ENCODE measurements at regions not wholly inside any gene's neighbourhood (a gene's known extent, or its start where the extent isn't known, plus 50 kb on each side); places are given as distances from the start of the nearest gene placed in this dataset.

DNA sequence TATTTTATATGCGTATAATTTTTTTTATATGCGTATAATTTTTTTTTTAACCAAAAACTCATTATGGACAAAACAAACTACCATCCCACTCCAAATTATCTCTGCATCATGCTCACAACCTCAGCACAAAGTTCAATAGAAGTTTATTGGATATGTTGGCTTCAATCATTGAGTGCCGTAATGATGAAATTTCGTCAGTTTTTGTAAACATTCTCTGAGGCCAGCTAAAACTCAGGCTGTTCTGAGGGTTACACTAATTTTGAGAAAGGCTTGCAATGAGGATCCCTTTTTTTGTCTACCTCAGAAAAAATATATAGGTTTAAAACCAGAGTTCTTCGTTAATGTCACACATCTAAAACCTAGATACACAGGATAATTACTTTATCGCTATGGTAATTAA lies 1253.2 kb downstream of the EFNA5 start:
- TF ChIP-seq ZNF70 (CRISPR knock-in tag; IDR thresholded peaks at IDR 0.05), result no peak
- no peak for TF ChIP-seq ESRRG (CRISPR knock-in tag; IDR thresholded peaks at IDR 0.05)
- TF ChIP-seq, protein P1, sequence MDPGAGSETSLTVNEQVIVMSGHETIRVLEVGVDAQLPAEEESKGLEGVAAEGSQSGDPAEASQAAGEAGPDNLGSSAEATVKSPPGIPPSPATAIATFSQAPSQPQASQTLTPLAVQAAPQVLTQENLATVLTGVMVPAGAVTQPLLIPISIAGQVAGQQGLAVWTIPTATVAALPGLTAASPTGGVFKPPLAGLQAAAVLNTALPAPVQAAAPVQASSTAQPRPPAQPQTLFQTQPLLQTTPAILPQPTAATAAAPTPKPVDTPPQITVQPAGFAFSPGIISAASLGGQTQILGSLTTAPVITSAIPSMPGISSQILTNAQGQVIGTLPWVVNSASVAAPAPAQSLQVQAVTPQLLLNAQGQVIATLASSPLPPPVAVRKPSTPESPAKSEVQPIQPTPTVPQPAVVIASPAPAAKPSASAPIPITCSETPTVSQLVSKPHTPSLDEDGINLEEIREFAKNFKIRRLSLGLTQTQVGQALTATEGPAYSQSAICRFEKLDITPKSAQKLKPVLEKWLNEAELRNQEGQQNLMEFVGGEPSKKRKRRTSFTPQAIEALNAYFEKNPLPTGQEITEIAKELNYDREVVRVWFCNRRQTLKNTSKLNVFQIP (CRISPR knock-in tag; IDR thresholded peaks at IDR 0.05; ENCODE audit: borderline replicate concordance, low read depth), result no peak
- TF ChIP-seq OSR1 (CRISPR knock-in tag; IDR thresholded peaks at IDR 0.05), result no peak
- TF ChIP-seq GLIS3 (CRISPR knock-in tag; IDR thresholded peaks at IDR 0.05), result no peak
- no peak for TF ChIP-seq CSRNP3 (CRISPR knock-in tag; IDR thresholded peaks at IDR 0.05)
- no peak for TF ChIP-seq TOX (CRISPR knock-in tag; IDR thresholded peaks at IDR 0.05; ENCODE audit: borderline replicate concordance)
- TF ChIP-seq TCF4 (CRISPR knock-in tag; IDR thresholded peaks at IDR 0.05; ENCODE audit: borderline replicate concordance), result no peak
- no peak for TF ChIP-seq ZNF565 (CRISPR knock-in tag; conservative IDR thresholded peaks at IDR 0.05; ENCODE audit: low read depth)
- no peak for TF ChIP-seq PPARA (CRISPR knock-in tag; IDR thresholded peaks at IDR 0.05; ENCODE audit: borderline replicate concordance)
- TF ChIP-seq SNAI2 (CRISPR knock-in tag; IDR thresholded peaks at IDR 0.05), result no peak
- no peak for TF ChIP-seq ZFP3 (CRISPR knock-in tag; IDR thresholded peaks at IDR 0.05)
- TF ChIP-seq, protein P2, sequence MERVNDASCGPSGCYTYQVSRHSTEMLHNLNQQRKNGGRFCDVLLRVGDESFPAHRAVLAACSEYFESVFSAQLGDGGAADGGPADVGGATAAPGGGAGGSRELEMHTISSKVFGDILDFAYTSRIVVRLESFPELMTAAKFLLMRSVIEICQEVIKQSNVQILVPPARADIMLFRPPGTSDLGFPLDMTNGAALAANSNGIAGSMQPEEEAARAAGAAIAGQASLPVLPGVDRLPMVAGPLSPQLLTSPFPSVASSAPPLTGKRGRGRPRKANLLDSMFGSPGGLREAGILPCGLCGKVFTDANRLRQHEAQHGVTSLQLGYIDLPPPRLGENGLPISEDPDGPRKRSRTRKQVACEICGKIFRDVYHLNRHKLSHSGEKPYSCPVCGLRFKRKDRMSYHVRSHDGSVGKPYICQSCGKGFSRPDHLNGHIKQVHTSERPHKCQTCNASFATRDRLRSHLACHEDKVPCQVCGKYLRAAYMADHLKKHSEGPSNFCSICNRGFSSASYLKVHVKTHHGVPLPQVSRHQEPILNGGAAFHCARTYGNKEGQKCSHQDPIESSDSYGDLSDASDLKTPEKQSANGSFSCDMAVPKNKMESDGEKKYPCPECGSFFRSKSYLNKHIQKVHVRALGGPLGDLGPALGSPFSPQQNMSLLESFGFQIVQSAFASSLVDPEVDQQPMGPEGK (CRISPR knock-in tag; IDR thresholded peaks at IDR 0.05; ENCODE audit: borderline replicate concordance), result no peak
- TF ChIP-seq ZNF8 (CRISPR knock-in tag; IDR thresholded peaks at IDR 0.05), result no peak
- no peak for ATAC-seq

GRCh38 chr5:106417163-106417562 lies 1253.6 kb downstream of the EFNA5 start:
- ATAC-seq, result no peak
- TF ChIP-seq ZFP3 (CRISPR knock-in tag; IDR thresholded peaks at IDR 0.05), result no peak
- TF ChIP-seq CSDC2 (CRISPR knock-in tag; IDR thresholded peaks at IDR 0.05), result no peak
- TF ChIP-seq, protein P1 (CRISPR knock-in tag; IDR thresholded peaks at IDR 0.05; ENCODE audit: borderline replicate concordance, low read depth), result no peak
- TF ChIP-seq, protein P2 (CRISPR knock-in tag; IDR thresholded peaks at IDR 0.05; ENCODE audit: borderline replicate concordance), result no peak
- TF ChIP-seq ESRRG (CRISPR knock-in tag; IDR thresholded peaks at IDR 0.05), result no peak
- TF ChIP-seq BACH2 (CRISPR knock-in tag; IDR thresholded peaks at IDR 0.05; ENCODE audit: borderline replicate concordance), result no peak
- no peak for TF ChIP-seq GLIS3 (CRISPR knock-in tag; IDR thresholded peaks at IDR 0.05)
- TF ChIP-seq SNAI2 (CRISPR knock-in tag; IDR thresholded peaks at IDR 0.05), result no peak
- no peak for TF ChIP-seq ZNF70 (CRISPR knock-in tag; IDR thresholded peaks at IDR 0.05)
- TF ChIP-seq ZNF565 (CRISPR knock-in tag; conservative IDR thresholded peaks at IDR 0.05; ENCODE audit: low read depth), result no peak
- TF ChIP-seq, protein P3, sequence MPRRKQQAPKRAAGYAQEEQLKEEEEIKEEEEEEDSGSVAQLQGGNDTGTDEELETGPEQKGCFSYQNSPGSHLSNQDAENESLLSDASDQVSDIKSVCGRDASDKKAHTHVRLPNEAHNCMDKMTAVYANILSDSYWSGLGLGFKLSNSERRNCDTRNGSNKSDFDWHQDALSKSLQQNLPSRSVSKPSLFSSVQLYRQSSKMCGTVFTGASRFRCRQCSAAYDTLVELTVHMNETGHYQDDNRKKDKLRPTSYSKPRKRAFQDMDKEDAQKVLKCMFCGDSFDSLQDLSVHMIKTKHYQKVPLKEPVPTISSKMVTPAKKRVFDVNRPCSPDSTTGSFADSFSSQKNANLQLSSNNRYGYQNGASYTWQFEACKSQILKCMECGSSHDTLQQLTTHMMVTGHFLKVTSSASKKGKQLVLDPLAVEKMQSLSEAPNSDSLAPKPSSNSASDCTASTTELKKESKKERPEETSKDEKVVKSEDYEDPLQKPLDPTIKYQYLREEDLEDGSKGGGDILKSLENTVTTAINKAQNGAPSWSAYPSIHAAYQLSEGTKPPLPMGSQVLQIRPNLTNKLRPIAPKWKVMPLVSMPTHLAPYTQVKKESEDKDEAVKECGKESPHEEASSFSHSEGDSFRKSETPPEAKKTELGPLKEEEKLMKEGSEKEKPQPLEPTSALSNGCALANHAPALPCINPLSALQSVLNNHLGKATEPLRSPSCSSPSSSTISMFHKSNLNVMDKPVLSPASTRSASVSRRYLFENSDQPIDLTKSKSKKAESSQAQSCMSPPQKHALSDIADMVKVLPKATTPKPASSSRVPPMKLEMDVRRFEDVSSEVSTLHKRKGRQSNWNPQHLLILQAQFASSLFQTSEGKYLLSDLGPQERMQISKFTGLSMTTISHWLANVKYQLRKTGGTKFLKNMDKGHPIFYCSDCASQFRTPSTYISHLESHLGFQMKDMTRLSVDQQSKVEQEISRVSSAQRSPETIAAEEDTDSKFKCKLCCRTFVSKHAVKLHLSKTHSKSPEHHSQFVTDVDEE (CRISPR knock-in tag; IDR thresholded peaks at IDR 0.05), result no peak
- TF ChIP-seq TCF4 (CRISPR knock-in tag; IDR thresholded peaks at IDR 0.05; ENCODE audit: borderline replicate concordance), result no peak
- no peak for TF ChIP-seq OSR1 (CRISPR knock-in tag; IDR thresholded peaks at IDR 0.05)
- no peak for TF ChIP-seq TOX (CRISPR knock-in tag; IDR thresholded peaks at IDR 0.05; ENCODE audit: borderline replicate concordance)
- TF ChIP-seq, protein P4, sequence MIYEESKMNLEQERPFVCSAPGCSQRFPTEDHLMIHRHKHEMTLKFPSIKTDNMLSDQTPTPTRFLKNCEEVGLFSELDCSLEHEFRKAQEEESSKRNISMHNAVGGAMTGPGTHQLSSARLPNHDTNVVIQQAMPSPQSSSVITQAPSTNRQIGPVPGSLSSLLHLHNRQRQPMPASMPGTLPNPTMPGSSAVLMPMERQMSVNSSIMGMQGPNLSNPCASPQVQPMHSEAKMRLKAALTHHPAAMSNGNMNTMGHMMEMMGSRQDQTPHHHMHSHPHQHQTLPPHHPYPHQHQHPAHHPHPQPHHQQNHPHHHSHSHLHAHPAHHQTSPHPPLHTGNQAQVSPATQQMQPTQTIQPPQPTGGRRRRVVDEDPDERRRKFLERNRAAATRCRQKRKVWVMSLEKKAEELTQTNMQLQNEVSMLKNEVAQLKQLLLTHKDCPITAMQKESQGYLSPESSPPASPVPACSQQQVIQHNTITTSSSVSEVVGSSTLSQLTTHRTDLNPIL (CRISPR knock-in tag; IDR thresholded peaks at IDR 0.05; ENCODE audit: low read depth), result no peak
- TF ChIP-seq ISL1 (CRISPR knock-in tag; IDR thresholded peaks at IDR 0.05), result no peak
- TF ChIP-seq CSRNP3 (CRISPR knock-in tag; IDR thresholded peaks at IDR 0.05), result no peak
- no peak for TF ChIP-seq RARB (CRISPR knock-in tag; IDR thresholded peaks at IDR 0.05)
